ENCODE measurements at regions not wholly inside any gene's neighbourhood (a gene's known extent, or its start where the extent isn't known, plus 50 kb on each side); places are given as distances from the start of the nearest gene placed in this dataset.

DNA sequence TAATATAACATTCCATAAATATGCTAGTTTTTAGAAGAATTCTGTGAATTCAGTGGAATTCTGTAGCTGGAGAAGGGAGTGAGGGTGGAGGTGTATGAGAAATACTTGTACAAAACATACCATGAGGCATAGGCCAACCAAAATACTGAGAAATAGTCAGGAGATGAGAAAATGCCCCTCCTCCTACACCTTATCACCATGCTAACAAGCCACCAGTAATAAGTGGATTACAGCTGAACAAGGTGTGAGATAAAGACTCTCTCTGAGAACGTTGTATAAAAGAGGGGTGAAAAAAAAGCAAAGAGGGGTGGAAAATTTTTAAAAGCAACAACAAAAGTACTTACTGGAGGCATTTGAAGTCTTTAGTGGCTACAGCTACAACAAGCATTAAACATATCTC lies 90.4 kb upstream of the IGFBP3 start:
- TF ChIP-seq ZNF331 (CRISPR knock-in tag; IDR thresholded peaks at IDR 0.05; ENCODE audit: low read depth) (no peak), ZNF114 (CRISPR knock-in tag; IDR thresholded peaks at IDR 0.05) (no peak), EZH2 (IDR thresholded peaks at IDR 0.05; ENCODE audit: low read depth, unreplicated experiment) (no peak), CREB1 (CRISPR knock-in tag; IDR thresholded peaks at IDR 0.05; ENCODE audit: low read depth) (no peak)
- no peak overlapping the region for H3K4me3 ChIP-seq
- no peak overlapping the region for H3K4me2 ChIP-seq
- Mint-ChIP-seq H3K27me3 (ENCODE audit: insufficient read depth, low read depth, poor library complexity) (peaks cover 4% of the 10 kb centered on the region), H3K4me3 (no peak overlapping the region), H3K9me3 (no peaks in the 10 kb centered on the region), H3K27ac (no peak overlapping the region; the same call in 1 of the 2 replicates), H3K36me3 (ENCODE audit: low read depth) (peaks cover 4% of the 10 kb centered on the region; the same call in 1 of the 3 replicates), H3K4me1 (peaks cover 8% of the 10 kb centered on the region; the same call in 2 of the 3 replicates)
- DNase-seq (ENCODE audit: low spot score): no peak
- no peak for ATAC-seq
- no peak overlapping the region for H2AFZ ChIP-seq
- peaks cover 8% of the 10 kb centered on the region for H3K9me2 ChIP-seq (ENCODE audit: insufficient read depth)
- H3K27ac ChIP-seq (ENCODE audit: low read depth): no peak overlapping the region
- no peaks in the 10 kb centered on the region for H3F3A ChIP-seq (replicated peaks; ENCODE audit: low read depth)
- H4K20me1 ChIP-seq (replicated peaks; ENCODE audit: insufficient read depth): no peaks in the 10 kb centered on the region
- no peaks in the 10 kb centered on the region for H3K27me3 ChIP-seq (ENCODE audit: insufficient read depth)
- H3K79me2 ChIP-seq (replicated peaks; ENCODE audit: insufficient read depth): no peaks in the 10 kb centered on the region
- H3K36me3 ChIP-seq (ENCODE audit: insufficient read depth): no peaks in the 10 kb centered on the region
- H3K4me1 ChIP-seq (ENCODE audit: insufficient read depth): peaks cover 10% of the 10 kb centered on the region; the same call in 1 of the 2 replicates

DNA sequence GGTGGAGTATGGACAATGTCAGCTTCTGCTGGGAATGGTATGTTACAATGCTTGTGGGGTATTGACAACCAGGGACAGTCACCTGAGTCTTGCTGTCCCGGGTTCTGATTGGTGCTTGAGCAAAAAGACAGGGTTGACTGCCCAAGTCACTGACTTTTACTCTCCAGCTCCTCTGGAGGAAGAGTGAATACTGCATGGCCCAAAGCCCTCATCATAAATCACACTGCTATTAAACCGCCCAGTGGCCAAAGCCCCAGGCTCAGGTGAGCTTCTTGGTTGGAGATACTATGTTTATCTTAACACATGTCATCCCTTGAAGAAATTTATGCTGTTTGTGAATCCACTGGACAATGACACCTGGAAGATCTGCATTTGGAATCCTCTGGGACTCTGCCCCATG lies 90.0 kb upstream of the IGFBP3 start:
- Mint-ChIP-seq H3K4me1 (peaks cover 6% of the 10 kb centered on the region; the same call in 2 of the 3 replicates), H3K9me3 (no peaks in the 10 kb centered on the region), H3K27ac (no peak overlapping the region), H3K4me3 (no peak overlapping the region), H3K36me3 (ENCODE audit: low read depth) (peaks cover 2% of the 10 kb centered on the region; the same call in 1 of the 3 replicates), H3K27me3 (ENCODE audit: insufficient read depth, low read depth, poor library complexity) (peaks cover 4% of the 10 kb centered on the region)
- no peak overlapping the region for H3K27ac ChIP-seq (ENCODE audit: low read depth)
- no peak overlapping the region for H3K4me2 ChIP-seq
- H3K9me2 ChIP-seq (ENCODE audit: insufficient read depth): peaks cover 3% of the 10 kb centered on the region
- no peaks in the 10 kb centered on the region for H3K79me2 ChIP-seq (replicated peaks; ENCODE audit: insufficient read depth)
- no peak overlapping the region for H2AFZ ChIP-seq
- ATAC-seq (no peak; the same call in 2 of the 3 replicates), DNase-seq (ENCODE audit: low spot score) (peak; percentile 17)
- no peaks in the 10 kb centered on the region for H4K20me1 ChIP-seq (replicated peaks; ENCODE audit: insufficient read depth)
- H3K27me3 ChIP-seq (ENCODE audit: insufficient read depth): no peaks in the 10 kb centered on the region
- no peak overlapping the region for H3K4me3 ChIP-seq
- no peaks in the 10 kb centered on the region for H3K36me3 ChIP-seq (ENCODE audit: insufficient read depth)
- no peaks in the 10 kb centered on the region for H3F3A ChIP-seq (replicated peaks; ENCODE audit: low read depth)
- H3K4me1 ChIP-seq (ENCODE audit: insufficient read depth): peaks cover 9% of the 10 kb centered on the region; the same call in 1 of the 2 replicates
- TF ChIP-seq ZNF331 (CRISPR knock-in tag; IDR thresholded peaks at IDR 0.05; ENCODE audit: low read depth): no peak
- no peak for TF ChIP-seq ZNF114 (CRISPR knock-in tag; IDR thresholded peaks at IDR 0.05)
- TF ChIP-seq POLR2AphosphoS5 (IDR thresholded peaks at IDR 0.05; ENCODE audit: low read depth): no peak
- TF ChIP-seq EZH2phosphoT487 (IDR thresholded peaks at IDR 0.05; ENCODE audit: unreplicated experiment): no peak
- no peak for TF ChIP-seq NANOG (IDR thresholded peaks at IDR 0.05; ENCODE audit: borderline replicate concordance)
- TF ChIP-seq STAT1 (IDR thresholded peaks at IDR 0.05; ENCODE audit: unreplicated experiment): no peak
- TF ChIP-seq CREB1 (CRISPR knock-in tag; IDR thresholded peaks at IDR 0.05; ENCODE audit: low read depth): no peak
- TF ChIP-seq, protein P1, sequence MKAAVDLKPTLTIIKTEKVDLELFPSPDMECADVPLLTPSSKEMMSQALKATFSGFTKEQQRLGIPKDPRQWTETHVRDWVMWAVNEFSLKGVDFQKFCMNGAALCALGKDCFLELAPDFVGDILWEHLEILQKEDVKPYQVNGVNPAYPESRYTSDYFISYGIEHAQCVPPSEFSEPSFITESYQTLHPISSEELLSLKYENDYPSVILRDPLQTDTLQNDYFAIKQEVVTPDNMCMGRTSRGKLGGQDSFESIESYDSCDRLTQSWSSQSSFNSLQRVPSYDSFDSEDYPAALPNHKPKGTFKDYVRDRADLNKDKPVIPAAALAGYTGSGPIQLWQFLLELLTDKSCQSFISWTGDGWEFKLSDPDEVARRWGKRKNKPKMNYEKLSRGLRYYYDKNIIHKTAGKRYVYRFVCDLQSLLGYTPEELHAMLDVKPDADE (IDR thresholded peaks at IDR 0.05): no peak
- TF ChIP-seq ZNF462 (CRISPR knock-in tag; IDR thresholded peaks at IDR 0.05): no peak
- TF ChIP-seq, protein P2, sequence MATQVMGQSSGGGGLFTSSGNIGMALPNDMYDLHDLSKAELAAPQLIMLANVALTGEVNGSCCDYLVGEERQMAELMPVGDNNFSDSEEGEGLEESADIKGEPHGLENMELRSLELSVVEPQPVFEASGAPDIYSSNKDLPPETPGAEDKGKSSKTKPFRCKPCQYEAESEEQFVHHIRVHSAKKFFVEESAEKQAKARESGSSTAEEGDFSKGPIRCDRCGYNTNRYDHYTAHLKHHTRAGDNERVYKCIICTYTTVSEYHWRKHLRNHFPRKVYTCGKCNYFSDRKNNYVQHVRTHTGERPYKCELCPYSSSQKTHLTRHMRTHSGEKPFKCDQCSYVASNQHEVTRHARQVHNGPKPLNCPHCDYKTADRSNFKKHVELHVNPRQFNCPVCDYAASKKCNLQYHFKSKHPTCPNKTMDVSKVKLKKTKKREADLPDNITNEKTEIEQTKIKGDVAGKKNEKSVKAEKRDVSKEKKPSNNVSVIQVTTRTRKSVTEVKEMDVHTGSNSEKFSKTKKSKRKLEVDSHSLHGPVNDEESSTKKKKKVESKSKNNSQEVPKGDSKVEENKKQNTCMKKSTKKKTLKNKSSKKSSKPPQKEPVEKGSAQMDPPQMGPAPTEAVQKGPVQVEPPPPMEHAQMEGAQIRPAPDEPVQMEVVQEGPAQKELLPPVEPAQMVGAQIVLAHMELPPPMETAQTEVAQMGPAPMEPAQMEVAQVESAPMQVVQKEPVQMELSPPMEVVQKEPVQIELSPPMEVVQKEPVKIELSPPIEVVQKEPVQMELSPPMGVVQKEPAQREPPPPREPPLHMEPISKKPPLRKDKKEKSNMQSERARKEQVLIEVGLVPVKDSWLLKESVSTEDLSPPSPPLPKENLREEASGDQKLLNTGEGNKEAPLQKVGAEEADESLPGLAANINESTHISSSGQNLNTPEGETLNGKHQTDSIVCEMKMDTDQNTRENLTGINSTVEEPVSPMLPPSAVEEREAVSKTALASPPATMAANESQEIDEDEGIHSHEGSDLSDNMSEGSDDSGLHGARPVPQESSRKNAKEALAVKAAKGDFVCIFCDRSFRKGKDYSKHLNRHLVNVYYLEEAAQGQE (IDR thresholded peaks at IDR 0.05; ENCODE audit: unreplicated experiment): no peak
